GM19351 (cell line): ENCODE measurements at regions not wholly inside any gene's neighbourhood (a gene's known extent, or its start where the extent isn't known, plus 50 kb on each side); places are given as distances from the start of the nearest gene placed in this dataset.

Experiments
- ATAC-seq: cut with Tn5 transposase; IDR thresholded peaks from one replicate; pipeline ENCODE4 v1.9.1; 2021; ENCODE audit warnings: mild to moderate bottlenecking, moderate library complexity; ENCODE audit not compliant: unreplicated experiment

DNA sequence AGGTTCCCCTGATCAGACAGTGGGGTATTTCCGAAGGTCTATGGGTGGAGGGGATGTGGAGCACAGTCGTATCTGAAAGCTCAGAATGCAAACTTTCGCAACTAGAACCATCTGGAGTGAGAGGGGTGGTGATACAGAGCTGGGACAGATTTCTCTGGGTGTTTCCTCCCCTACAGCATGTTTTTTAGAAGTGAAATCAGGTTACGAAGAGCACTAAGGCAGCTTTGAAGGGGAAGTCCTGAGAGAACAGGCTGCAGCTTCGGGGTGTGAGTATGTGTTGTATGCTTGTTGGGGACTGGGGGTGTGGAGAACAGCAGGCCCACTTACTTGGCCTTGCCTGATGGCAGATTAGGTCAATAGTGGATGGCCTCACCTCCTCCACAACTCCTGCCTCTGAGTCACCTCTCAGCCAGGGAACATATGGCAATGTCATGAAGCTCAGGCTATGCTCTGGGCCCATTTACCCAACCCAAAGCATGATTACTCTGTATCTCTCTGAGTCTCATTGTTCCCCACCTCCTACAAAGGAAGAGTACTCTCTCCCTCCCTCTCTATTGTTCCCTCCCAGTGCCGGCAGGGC, 107.2 kb upstream of the RASGRP1 start:
- ATAC-seq: peak; percentile 51

DNA sequence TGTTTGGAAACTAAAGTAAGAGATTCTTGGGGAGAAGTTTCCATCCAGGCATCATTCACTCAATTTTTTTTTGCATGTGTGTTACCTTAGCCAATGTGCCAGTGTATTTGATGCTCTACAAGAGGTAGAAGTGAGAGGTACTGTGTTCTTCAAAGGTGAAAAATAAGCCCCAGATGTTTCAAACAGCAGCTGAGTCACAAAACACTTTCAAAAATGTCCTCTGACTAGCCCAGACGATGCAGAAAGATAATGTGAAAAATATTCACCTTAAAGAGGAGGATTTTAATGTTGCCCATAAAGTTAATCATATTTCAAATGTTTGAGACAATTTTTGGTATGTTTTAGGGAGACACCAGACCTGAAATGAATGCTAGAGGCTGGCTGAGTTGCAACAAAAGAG, 107.7 kb upstream of the RASGRP1 start:
- ATAC-seq: no peak

DNA sequence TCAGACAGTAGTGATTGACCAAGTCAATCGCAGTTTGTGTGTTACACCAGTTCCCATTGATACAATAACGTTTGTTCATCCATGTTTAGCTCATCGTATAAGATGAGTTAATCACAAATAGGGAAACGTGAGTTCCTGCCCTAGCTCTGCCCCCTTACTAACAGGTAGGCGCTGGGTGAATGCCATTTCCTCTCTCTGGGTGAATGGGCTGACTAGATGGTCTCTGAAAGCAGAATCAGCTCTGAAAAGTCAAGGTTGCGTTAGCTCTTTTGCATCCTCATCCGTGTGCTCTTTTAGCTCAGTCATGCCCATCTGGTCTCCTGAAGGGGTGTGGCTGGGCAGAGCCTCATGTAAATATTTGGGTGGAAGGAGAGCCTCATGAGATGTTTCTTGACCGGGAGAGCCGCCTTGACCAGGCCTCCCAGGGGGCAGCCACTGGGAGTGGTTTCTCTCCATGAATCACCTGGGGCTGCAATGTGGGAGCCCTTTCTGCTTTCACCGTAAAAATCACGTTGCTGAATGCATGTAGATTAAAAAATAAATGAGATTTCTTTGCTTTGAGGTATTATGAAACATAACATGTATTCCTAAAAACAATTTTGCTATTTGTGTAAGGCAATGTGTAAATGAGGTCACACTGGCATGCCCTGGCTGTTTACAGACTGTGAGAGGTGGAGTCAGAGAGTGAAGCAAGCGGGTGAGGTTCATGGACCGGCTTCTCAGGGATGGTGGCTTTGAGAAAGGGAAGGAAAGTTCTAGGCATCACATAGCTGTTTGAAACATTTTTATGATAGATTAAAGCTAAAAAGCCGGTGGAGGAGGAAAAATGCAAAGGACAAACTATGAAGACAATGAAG, 108.4 kb upstream of the RASGRP1 start:
- ATAC-seq: peak; percentile 31

DNA sequence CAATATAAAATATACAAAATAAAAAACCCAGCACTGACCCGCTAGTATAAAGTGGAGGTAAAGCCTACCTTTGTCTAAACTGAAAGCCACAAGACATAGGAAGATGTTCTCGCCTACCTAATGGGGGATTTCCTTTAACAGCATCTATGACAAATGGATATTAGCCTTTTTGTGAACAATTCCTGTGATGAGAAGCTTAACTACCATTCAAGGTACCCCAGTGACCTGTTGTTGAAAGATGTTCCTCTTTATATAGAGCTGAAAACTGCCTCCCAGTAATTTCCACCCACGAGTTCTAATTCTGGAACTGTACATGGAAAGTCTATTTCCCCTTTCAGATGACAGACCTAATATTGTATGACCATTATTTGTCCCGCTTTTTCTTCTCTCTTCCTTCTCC, 109.8 kb upstream of the RASGRP1 start:
- no peak for ATAC-seq

DNA sequence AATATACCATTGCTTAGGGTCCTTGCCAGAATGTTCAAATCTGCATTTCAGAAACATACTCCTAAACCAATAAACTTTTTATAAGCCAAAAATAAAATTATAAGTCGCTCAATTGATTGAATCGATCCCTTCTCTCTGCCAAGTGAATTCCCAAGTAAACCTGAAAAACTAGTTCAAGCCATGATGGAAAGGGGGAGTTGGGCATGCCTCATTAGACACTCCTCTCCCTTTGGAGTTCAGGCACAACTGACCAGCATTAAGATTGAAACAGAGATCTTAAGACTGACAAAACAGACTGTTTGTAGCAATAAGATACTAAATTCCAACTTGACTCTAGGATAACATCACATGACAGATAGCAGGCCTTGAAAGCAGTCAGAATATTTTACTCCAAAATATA, 113.7 kb upstream of the RASGRP1 start:
- ATAC-seq: no peak

DNA sequence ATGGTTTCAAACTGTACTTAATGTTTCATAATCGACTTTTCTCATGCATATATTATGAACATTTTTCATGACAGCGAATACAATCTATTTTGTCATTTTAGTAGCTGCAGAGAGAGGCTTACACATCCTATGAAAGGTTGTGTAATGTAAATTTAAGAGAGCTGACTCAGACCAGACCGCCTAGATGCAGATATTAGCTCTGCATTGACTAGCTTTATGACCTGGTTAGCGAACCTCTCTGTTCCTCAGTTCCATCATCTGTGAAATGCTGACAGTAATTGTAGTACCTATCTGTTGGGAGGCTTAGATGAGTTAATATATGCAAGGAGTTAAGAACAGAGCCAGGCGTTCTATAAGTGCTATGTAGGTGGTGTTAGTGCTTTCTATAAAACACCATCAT, 116.2 kb upstream of the RASGRP1 start:
- ATAC-seq: no peak

DNA sequence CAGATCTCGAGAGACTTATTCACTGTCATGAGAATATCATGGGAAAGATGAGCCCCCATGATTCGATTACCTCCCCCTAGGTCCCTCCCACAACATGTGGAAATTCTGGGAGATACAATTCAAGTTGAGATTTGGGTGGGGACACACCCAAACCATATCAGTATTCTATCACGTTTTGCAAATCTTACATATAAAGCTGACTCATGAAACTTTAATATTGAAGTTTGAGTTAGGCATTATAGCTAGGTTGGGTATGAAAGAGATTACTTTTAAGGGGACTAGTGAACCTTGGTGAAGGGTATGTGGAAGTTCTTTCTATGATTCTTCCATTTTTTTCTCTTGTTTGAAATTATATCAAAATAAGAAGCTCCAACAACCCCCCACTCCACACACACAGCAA, 117.7 kb upstream of the RASGRP1 start:
- no peak for ATAC-seq

DNA sequence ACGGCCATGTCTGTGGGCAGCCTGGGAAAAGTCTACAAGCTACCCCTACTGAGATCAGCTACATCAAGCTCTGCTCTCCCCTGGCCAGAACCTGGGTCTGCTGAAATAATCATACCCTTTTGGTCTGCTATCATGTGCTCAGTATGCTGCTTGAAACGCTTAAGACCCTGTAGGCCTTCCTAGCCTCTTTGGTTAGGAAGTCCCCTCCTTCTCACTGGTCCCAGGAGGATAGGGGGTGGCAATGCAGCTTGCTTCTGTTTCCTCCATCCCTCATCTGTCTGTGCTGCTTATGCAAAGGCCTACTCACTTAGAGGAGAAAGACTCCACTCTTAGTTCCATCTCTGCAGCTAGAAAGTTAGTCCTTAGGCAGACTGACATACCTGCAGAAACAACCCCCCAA, 118.2 kb upstream of the RASGRP1 start:
- ATAC-seq: no peak

DNA sequence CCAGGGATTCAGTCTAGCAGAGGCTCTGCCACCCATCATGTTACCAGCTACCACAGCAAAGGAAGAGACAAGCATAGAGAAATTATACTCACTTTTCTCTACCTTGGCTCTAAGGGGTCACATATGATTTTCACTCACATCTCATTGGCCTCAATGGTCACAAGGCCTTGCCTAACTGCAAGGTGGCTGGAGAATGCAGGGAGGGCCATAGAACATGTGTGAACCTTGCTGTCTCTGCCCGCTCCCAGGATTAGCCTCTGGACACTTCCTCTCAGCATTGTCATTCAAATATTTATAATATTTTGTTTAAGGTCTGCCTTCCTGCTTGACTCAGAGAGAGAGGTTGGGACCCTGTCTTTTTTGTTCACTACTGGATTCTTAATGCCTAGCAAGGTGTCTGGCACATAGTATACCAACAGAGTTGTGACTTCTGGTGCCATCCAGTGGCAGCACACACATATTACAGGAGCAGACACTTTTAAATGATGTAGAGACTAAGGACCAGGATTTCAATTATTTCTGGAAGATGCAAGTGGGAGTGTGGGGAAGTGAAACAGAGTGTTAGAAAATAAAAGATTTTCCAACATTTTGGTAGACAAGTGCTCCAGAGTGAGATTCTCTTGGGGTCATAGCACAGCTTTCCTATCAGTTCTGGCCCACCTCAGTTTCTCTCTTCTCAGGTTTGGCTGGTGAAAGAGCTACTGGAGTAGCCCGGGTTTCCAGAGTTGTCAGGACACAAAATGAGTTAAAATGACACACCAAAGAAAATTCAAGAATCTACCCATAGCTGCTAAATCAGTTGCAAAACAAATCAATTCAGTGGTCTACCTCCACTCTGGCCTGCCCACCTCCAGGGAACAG, 119.0 kb upstream of the RASGRP1 start:
- peak; percentile 81 for ATAC-seq

DNA sequence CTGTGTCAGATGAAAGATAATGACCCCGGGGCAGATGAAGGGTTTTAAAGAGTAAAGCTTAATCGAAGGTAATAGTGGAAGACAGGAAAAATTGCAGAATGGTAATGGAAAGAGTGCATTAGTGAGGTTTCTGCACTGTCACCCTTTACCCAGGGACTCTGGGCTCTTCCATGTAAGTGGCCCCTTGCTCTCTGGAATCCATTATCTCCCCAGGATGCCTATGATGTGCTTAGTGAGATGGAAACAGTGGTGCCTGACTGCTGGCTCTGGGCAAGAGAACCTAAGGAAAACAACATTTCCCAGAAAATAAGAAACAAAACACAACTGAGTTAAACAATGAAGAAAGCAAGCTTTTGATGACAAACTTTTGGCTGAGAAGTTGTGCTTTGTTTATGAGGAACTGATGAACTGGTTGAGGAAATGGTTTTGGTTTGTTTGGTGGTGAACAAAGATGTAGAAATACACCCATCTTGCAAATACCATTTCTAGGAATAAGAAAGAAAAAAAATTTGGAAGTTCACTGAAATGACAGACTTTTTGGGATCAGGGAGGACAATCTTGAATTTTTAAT, 119.9 kb upstream of the RASGRP1 start:
- no peak for ATAC-seq

DNA sequence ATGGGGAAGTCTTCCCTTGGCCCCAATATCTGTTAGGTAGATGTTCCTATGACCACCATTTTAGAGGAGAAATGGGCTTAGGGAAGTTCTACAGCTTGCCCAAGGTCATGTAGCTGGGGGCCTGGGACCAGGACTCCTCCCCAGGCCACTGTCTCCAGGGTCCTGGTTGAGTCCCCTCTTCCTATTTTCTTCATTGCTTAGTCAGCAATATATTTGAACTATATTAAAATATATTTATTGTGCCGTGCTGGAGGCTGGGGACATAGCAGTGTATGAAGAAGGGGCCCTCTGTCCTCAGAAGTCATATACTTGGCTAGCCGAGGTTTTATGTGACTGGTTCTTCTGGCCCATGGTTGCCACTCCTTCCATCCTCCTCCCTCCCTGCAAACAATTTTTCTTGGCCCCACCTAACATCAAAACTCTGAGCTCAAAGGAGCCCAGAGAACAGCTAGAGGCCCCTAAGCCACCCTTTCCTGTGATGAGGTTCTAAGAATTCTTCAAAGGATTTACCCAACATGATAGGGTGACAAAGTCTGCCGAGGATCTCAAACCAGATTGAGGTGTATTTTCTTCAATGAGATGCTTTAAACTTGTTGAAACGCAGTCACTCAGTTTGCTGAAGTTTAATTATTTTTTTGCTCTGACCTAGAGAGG, 121.2 kb upstream of the RASGRP1 start:
- ATAC-seq: no peak

DNA sequence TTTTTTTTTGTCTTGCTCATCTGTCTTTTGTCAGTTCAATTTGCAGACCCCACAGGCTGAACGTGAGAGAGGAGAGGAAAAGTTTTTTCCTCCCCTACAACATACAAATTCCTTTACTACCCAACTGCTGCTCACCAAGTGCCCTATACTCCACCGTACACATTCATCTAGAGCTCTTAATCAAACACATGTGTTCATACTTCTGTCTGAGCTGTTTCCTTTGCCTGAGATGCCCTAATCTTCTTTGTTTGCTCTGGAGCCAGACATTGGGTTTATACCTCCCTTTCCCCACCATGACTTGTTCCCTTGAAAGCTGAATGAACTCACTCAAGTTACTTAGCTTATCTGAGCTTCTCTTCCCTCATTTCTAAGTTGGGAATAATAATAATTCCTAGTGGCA, 122.7 kb upstream of the RASGRP1 start:
- no peak for ATAC-seq

DNA sequence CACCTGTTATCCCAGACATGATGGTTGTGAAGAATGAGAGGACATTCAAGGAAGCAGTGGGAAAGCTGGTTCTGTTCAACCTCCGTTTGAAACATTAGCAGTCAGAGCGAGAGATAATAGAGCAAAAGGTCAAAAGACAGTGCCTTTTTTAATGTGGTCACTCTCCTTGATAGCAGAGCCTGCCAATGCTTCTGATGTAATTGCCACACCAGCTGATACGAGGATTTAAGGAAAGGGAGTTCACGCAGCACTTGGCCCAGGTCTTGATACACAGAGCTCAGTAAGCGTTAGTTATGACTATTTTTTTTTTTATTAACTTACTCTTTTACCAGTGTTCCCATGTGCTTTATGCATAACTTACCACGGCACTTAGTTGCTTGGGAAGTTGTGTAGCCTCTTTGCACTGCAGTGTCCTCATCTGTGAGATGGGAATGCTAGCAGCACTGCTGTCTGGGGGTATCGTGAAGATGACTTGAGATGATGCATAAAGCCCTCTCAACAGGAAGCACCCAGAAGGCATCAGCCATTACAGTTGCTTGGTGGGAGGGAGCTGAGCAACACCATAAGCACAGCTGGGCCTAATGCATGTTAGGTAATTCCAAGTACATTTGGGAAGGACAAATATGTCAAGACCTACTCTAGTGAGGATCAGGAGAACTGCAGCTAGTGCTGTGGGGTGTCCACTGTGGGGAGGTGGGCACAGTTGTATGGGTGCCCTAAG, 123.3 kb upstream of the RASGRP1 start:
- ATAC-seq: no peak

DNA sequence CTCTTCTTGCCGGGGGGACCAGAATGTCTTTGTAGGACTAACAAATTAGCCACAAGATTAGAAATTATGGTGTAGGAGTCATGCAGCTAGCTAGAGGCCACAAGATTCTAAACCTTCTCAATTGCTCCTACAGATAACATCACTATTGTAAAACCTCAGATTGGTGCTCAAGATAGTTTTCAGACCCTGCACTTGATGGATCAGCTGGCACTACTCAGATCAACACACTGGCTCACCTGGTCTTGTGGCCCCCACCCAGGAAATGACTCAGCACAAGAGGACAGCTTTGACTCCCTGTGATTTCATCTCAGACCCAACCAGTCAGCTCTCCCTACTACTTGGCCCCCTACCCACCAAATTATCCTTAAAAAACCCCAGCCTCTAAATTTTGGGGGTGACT, 124.1 kb upstream of the RASGRP1 start:
- ATAC-seq: no peak

DNA sequence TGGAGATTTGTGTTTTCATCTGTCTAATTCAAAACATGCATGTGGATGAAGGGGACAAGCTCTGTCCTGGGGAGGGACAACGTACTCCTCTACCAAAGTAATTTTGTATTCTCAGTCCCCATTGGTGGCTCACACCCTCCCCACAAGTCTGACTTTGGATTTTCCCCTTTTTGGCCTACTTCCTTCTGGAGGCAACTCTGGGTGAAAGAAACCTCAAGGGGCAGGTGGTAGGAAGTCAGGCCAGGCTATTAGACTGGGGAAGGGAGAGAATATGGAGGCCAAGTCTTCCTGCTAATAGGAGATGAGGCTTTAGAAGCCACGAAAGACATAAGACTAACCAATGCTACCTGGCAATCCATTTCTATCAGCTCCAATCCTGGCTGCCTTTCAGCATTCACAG, 124.9 kb upstream of the RASGRP1 start:
- no peak for ATAC-seq

DNA sequence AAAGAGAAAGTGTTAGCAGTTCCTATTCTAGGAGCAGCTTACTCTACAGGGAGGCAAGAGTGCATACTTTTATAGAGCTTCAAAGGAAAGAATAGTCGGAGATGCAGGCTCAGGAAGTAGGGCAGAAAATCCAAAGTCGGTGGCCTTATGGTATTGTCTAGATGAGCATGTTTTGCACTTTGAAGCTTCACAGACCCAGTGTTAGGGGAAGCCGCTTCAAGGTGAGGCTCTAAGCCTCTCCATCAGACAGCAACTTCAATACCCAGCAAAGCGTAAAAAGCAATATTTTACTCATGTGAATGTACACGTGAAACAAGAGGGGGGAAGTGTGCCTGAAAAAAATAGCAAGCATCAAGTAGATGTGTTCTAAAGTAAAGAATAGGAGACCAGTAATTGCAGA, 125.6 kb upstream of the RASGRP1 start:
- no peak for ATAC-seq

DNA sequence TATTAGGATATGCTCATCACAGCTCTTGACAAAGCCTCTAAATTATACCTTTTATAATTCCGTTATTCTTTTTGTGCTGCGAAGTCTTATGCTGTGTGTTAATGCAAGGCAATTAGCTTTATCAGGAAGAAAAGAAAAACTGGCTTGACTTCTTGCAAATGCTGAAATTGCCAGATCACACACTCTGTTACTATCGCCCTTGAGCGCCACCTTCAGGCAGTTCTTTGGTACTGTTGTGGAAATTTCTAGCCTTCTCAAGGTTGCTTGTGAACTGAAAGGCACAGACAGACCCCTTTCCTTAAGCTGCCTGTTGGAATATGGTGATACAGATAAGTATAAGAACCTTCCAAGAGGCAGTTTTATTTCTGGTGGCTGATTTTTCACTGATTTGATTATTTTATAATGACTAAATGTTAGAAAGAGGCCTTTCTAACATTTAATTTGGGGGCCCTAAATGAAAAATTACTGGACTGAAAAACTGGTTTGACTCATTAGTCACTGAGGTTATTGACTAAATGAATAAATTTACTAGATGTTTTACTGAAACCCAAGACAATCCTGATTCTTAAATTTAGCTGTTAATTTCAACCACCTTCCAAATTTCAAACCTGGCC, 126.2 kb upstream of the RASGRP1 start:
- ATAC-seq: peak; percentile 48

DNA sequence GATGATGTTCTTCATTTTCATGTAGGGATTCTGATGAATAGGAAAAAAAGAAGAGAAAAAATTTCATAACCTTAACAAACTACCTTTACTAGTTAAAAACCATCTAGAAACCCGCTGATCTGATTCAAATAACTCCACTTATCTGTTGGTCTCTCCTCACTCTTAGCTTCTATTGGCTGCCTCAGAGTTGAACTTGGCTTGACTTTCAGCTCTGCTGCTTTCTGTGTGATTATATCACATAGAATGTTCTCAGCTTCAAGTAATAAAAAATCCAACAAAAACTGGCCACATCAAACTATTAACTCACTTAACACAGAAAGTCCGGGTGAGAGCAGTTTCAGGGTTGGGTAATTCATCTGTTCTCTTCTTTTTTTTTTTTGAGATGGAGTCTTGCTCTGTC, 126.8 kb upstream of the RASGRP1 start:
- no peak for ATAC-seq

DNA sequence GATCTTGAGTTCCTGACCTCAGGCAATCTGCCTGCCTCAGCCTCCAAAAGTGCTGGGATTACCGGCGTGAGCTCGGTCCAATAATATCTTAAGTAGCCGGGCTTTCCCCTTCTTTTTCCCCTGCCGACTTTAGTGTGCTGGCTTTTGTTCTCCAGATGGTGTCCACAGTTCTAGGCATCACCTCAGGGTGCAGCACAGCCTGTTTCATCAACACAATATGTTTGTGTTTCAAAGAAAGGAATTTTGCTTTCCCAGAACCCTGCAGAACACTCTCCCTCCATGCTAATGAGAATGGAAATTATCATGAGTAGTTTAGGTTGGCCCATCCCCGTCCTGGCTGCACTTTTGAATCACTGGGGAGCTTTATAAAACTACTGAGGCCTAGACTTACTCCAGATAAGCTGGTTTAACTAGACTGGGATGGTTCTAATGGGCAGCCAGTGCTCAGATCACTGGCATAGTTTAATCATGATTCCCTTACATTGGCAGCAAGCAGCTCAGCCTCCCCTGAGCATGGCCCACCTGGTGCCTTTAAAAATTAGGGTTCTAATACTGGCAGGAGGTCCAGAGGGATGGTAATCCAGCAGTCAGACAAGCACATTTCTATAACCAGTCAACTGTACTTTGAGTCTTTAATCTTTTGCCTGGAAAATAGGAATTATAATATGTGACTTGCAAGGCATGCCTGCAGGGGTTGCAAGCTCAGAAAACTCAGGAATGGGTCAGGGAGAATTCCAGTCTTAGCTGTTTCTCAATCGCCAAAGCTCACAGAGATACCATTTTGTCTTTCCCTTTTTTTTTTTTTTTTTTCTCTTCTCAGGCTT, 127.6 kb upstream of the RASGRP1 start:
- ATAC-seq: no peak
